ENCODE measurements at regions not wholly inside any gene's neighbourhood (a gene's known extent, or its start where the extent isn't known, plus 50 kb on each side); places are given as distances from the start of the nearest gene placed in this dataset.

DNA sequence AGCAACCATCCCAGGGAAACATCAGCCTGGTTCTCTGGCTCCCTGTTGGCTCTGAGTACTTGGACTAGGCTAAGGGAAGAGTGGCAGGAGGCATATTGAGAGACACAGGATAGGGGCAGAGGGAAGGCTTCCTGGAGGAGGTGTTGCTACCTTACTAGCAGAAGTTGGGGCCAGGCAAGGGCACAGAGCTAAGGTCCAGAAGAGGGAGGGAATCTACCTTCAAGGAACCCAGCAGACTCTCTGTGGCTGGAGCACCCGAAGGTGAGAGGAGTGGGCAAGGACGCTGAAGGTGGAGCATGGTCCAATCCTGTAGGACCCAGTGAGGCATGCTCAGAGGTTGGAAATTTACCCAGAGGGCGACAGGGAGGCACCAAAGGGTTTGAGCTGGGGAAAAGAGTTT is 191.9 kb downstream of the TFAP2C start:
- TF ChIP-seq EP300 (IDR thresholded peaks at IDR 0.05): no peak
- TF ChIP-seq CTCF (IDR thresholded peaks at IDR 0.05): no peak
- TF ChIP-seq POLR2A (IDR thresholded peaks at IDR 0.05): no peak
